ENCODE measurements at regions not wholly inside any gene's neighbourhood (a gene's known extent, or its start where the extent isn't known, plus 50 kb on each side); places are given as distances from the start of the nearest gene placed in this dataset.

DNA sequence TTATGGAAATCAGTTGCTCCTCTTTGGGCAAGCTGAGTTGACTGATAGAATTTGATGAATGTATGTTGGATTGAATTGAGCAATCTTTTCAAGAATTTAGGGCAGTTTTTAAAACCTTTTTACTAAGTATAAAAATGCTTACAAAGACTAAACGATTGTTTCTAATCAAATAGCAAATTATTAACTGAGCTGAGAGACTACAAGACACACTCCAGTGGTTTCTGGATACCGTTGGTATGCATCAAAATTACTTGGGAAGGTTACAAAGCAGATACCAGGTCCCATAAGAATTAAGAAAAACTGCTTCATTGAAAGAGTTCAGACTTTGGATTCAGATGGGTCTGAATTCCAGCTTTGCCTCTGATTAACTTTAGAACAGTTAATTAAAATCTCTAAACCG lies 721.4 kb downstream of the FAM181B start:
- H3K4me1 Mint-ChIP-seq (ENCODE audit: low read depth), result peaks cover 13% of the 10 kb centered on the region
- H3K36me3 Mint-ChIP-seq (ENCODE audit: insufficient read depth), result no peaks in the 10 kb centered on the region
- H3K9me3 Mint-ChIP-seq (ENCODE audit: low read depth), result no peaks in the 10 kb centered on the region
- TF ChIP-seq, protein P1, sequence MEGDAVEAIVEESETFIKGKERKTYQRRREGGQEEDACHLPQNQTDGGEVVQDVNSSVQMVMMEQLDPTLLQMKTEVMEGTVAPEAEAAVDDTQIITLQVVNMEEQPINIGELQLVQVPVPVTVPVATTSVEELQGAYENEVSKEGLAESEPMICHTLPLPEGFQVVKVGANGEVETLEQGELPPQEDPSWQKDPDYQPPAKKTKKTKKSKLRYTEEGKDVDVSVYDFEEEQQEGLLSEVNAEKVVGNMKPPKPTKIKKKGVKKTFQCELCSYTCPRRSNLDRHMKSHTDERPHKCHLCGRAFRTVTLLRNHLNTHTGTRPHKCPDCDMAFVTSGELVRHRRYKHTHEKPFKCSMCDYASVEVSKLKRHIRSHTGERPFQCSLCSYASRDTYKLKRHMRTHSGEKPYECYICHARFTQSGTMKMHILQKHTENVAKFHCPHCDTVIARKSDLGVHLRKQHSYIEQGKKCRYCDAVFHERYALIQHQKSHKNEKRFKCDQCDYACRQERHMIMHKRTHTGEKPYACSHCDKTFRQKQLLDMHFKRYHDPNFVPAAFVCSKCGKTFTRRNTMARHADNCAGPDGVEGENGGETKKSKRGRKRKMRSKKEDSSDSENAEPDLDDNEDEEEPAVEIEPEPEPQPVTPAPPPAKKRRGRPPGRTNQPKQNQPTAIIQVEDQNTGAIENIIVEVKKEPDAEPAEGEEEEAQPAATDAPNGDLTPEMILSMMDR (IDR thresholded peaks at IDR 0.05; ENCODE audit: unreplicated experiment), result no peak
- H3K27ac Mint-ChIP-seq, result no peak overlapping the region
- no peaks in the 10 kb centered on the region for H3K27me3 Mint-ChIP-seq
- no peak overlapping the region for H3K4me3 Mint-ChIP-seq (ENCODE audit: low read depth)
- DNase-seq (ENCODE audit: low spot score, unreplicated experiment), result no peak

DNA sequence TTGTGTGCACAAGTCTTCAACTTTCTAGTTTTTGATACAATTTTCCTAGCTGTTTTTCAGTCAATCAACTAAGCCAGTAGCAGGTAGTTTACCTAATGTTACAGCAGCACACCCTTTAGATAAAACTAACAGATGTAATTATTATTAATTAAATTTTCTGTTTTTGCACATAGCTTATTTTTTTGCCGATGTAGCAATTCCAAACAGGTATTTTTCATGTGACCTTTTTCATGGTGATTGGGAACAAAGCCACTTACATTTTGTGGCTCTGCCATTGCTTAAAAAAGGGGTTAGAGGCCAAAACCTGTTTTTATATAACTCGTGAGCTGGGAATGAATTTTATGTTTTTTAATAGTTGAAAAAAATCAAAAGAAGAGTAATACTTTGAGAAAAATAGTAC lies 724.5 kb downstream of the FAM181B start:
- no peaks in the 10 kb centered on the region for H3K9me3 Mint-ChIP-seq (ENCODE audit: low read depth)
- H3K36me3 Mint-ChIP-seq (ENCODE audit: insufficient read depth), result no peaks in the 10 kb centered on the region
- no peak overlapping the region for H3K4me3 Mint-ChIP-seq (ENCODE audit: low read depth)
- H3K27me3 Mint-ChIP-seq, result no peaks in the 10 kb centered on the region
- TF ChIP-seq, protein P1 (IDR thresholded peaks at IDR 0.05; ENCODE audit: unreplicated experiment), result no peak
- DNase-seq (ENCODE audit: low spot score, unreplicated experiment), result no peak
- peaks cover 2% of the 10 kb centered on the region for H3K4me1 Mint-ChIP-seq (ENCODE audit: low read depth)
- H3K27ac Mint-ChIP-seq, result no peak overlapping the region

DNA sequence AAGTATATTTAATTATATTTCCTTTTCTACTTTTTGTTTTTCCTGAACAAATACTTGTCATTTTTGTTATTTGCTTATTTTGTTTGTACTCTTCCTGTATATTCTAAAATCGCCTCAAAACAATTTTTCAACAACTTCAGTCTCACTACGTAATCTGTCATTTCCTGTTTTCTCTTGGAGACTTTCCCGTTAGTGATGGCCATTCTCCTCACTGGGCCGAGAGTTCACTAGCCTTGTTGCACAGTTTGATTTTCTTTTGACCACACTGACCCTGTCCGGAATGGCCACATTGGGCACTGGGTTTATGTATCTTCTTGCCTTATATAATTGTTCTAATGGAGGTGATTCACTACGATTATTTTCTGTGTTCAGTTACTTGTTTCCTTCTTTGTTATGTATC lies 726.1 kb downstream of the FAM181B start:
- Mint-ChIP-seq H3K4me1 (ENCODE audit: low read depth) (peaks cover 2% of the 10 kb centered on the region), H3K27me3 (no peaks in the 10 kb centered on the region)

DNA sequence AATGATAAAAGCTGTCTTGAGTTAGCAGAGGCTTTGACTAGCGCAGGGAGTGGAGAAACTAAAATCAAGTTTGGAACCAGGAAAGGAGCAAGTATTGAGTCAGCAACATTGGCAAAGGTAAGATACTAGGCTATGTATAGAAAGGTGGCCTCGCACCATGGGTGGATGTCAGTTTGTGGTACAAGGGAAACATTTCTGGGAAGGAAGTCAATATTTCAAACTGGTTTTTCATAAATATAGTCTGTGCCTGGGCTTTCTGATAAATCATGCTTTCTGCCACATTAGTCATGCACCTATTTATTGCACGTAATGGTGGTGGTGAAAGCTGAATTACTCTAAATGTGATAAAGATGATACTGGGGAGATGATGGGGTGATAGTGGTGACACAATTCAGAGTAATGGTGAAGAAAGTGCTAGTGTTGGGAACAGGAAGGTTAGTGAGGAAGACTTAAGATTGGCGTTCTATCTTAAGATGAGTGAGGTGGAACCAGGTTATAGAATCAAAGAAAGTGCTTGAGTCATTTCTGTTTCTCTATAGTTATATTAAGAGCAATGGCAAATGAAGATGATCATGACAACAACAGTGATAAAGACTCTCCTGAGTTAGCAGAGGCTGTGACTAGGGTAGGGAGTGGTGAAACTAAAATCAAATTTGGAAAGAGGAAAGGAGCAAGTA lies 729.0 kb downstream of the FAM181B start:
- Mint-ChIP-seq H3K4me1 (ENCODE audit: low read depth) (no peaks in the 10 kb centered on the region), H3K9me3 (ENCODE audit: low read depth) (no peaks in the 10 kb centered on the region), H3K27ac (no peak overlapping the region), H3K36me3 (ENCODE audit: insufficient read depth) (no peaks in the 10 kb centered on the region), H3K4me3 (ENCODE audit: low read depth) (no peak overlapping the region), H3K27me3 (no peaks in the 10 kb centered on the region)
- TF ChIP-seq, protein P1 (IDR thresholded peaks at IDR 0.05; ENCODE audit: unreplicated experiment), result no peak
- DNase-seq (ENCODE audit: low spot score, unreplicated experiment), result no peak

More for the DNA sequence above, 726.1 kb downstream of the FAM181B start:
- TF ChIP-seq, protein P1 (IDR thresholded peaks at IDR 0.05; ENCODE audit: unreplicated experiment), result no peak
- Mint-ChIP-seq H3K36me3 (ENCODE audit: insufficient read depth) (no peaks in the 10 kb centered on the region), H3K27ac (no peak overlapping the region), H3K9me3 (ENCODE audit: low read depth) (no peaks in the 10 kb centered on the region), H3K4me3 (ENCODE audit: low read depth) (no peak overlapping the region)
- DNase-seq (ENCODE audit: low spot score, unreplicated experiment), result no peak

DNA sequence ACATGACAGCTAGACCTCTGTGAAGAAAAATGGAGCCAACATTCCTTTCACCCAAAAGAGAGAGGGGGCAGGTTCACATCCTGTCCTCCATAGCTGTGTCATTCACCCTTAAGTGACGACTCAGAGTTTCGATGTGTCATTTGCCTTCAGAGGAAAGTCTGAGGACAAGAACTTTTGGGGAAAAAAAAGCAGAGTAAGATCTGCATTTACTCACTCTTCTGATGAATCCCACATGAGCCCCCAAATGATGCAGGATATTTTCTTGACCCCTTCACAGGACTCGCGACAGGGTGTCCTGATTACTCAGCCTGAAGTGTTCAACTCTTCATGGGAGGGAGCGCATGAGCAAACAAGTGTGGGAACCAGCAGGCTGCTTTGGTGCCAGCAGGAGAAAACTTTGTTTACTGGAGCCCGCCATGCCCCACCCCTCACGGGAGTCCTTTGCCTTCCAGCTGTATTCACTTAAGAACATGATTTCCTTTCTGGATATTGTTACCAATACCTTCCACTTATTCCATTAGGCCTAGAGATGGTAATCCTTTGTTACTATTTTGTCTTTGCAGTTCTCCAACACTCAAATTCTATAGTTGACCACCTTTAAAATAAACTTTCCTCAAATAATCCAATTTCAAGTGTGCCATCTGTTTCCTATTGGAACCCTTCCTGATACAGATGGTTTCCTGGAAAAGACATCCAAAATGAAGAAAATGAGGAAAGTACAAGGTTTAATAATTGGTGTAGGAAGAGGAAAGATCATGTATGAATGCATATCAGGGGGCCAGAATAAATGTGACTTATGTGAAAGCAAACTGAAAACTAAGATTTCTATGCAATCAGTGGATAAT lies 729.8 kb downstream of the FAM181B start:
- TF ChIP-seq, protein P1 (IDR thresholded peaks at IDR 0.05; ENCODE audit: unreplicated experiment), result no peak
- Mint-ChIP-seq H3K27me3 (no peaks in the 10 kb centered on the region), H3K9me3 (ENCODE audit: low read depth) (no peaks in the 10 kb centered on the region), H3K4me3 (ENCODE audit: low read depth) (no peak overlapping the region), H3K36me3 (ENCODE audit: insufficient read depth) (no peaks in the 10 kb centered on the region), H3K4me1 (ENCODE audit: low read depth) (no peaks in the 10 kb centered on the region), H3K27ac (no peak overlapping the region)
- DNase-seq (ENCODE audit: low spot score, unreplicated experiment), result no peak

All from progenitor cell of endocrine pancreas (in vitro differentiated cells).